ENCODE measurements at regions not wholly inside any gene's neighbourhood (a gene's known extent, or its start where the extent isn't known, plus 50 kb on each side); places are given as distances from the start of the nearest gene placed in this dataset.

- TF ChIP-seq REST (IDR thresholded peaks at IDR 0.05; ENCODE audit: borderline replicate concordance): no peak
- no peak for TF ChIP-seq CTCF (IDR thresholded peaks at IDR 0.05; ENCODE audit: poor library complexity, severe bottlenecking)
- no peak for TF ChIP-seq POLR2AphosphoS5 (IDR thresholded peaks at IDR 0.05)
- no peak for TF ChIP-seq EZH2 (IDR thresholded peaks at IDR 0.05; ENCODE audit: borderline replicate concordance, insufficient read depth, low read length, poor library complexity, severe bottlenecking)
- no peak for TF ChIP-seq RAD21 (conservative IDR thresholded peaks at IDR 0.05)
- no peak for TF ChIP-seq SMC3 (conservative IDR thresholded peaks at IDR 0.05; ENCODE audit: poor library complexity)
- TF ChIP-seq TAF1 (IDR thresholded peaks at IDR 0.05; ENCODE audit: low read depth): no peak
- TF ChIP-seq EP300 (conservative IDR thresholded peaks at IDR 0.05; ENCODE audit: poor library complexity, severe bottlenecking): no peak
Measured at GRCh38 chr6:19597809-19598320, 239.3 kb upstream of the ID4 start.
